ENCODE measurements at regions not wholly inside any gene's neighbourhood (a gene's known extent, or its start where the extent isn't known, plus 50 kb on each side); places are given as distances from the start of the nearest gene placed in this dataset.
"Not testable (repeated sequence)": the region's sequence is repeated elsewhere in the genome, so short reads cannot be mapped to it uniquely, and the experiment has no call there.

GRCh38 chr15:77889009-77889806 lies 188.3 kb downstream of the TBC1D2B start:
- Histone ChIP-seq H2AFZ (ENCODE audit: low read length) (no peak overlapping the region), H4K20me1 (ENCODE audit: insufficient read depth, low read length) (no peaks in the 10 kb centered on the region), H3K27ac (ENCODE audit: extremely low read length, insufficient read depth, low read length) (no peak overlapping the region), H3K36me3 (replicated peaks in 1 of 2; ENCODE audit: control insufficient read depth in 1 of 2, insufficient read depth in 2 of 2, low read length in 2 of 2) (no peaks in the 10 kb centered on the region), H3K4me2 (ENCODE audit: low read depth, low read length) (no peak overlapping the region), H3K27me3 (ENCODE audit: control insufficient read depth in 1 of 2, insufficient read depth in 2 of 2, low read length in 2 of 2) (peaks cover 1 to 8% of the 10 kb centered on the region in 2 experiments; a peak in 1 of 5 replicates), H3K9me3 (ENCODE audit: low read length) (no peaks in the 10 kb centered on the region), H3K79me2 (ENCODE audit: insufficient read depth, low read length) (no peaks in the 10 kb centered on the region), H3K4me1 (ENCODE audit: insufficient read depth, low read length) (no peaks in the 10 kb centered on the region), H3K9ac (ENCODE audit: insufficient read depth, low read depth, low read length) (no peak overlapping the region), H3K4me3 (replicated peaks in 1 of 3; ENCODE audit: insufficient read depth in 1 of 3, low read depth in 2 of 3, low read length in 3 of 3) (no peak overlapping the region)
- ChIA-PET CTCF (ENCODE audit: low intra/inter-chr PET ratio, low total read pairs) (no interaction called here), POLR2A (no interaction called here)
- in situ Hi-C loops (cut with HindIII; ENCODE audit: extremely low pct_ligation_motif_present, low pct_unique_long_range_greater_than_20kb) = no loop called here
- FAIRE-seq (no peak), DNase-seq (ENCODE audit: low spot score) (no peak), ATAC-seq (no peak)
- intact Hi-C loops (cut with micrococcal nuclease; ENCODE audit: unreplicated experiment) = no loop called here
- WGBS (ENCODE audit: low lambda C conversion rate) = 30% methylated on average over 15 of the region's 17 CpGs
- no TSS peak for BruUV-seq (replicated peaks)
- no peak for TF ChIP-seq HNF4G (IDR thresholded peaks at IDR 0.05; ENCODE audit: borderline replicate concordance, low read depth, low read length)
- no peak for TF ChIP-seq HNF4G (CRISPR knock-in tag; IDR thresholded peaks at IDR 0.05; ENCODE audit: borderline replicate concordance, low read depth)
- TF ChIP-seq ZSCAN31 (CRISPR knock-in tag; IDR thresholded peaks at IDR 0.05; ENCODE audit: low read depth) = no peak
- no peak for TF ChIP-seq RFX5 (IDR thresholded peaks at IDR 0.05; ENCODE audit: low read depth, low read length)
- no peak for TF ChIP-seq SMARCE1 (IDR thresholded peaks at IDR 0.05; ENCODE audit: borderline replicate concordance)
- TF ChIP-seq MLLT10 (CRISPR knock-in tag; IDR thresholded peaks at IDR 0.05) = no peak
- no peak for TF ChIP-seq SAFB2 (CRISPR knock-in tag; IDR thresholded peaks at IDR 0.05; ENCODE audit: borderline replicate concordance, low read depth)
- no peak for TF ChIP-seq RBAK (CRISPR knock-in tag; IDR thresholded peaks at IDR 0.05)
- no peak for TF ChIP-seq SNRNP70 (IDR thresholded peaks at IDR 0.05; ENCODE audit: low read depth, low read length)
- no peak for TF ChIP-seq ZNF570 (CRISPR knock-in tag; IDR thresholded peaks at IDR 0.05; ENCODE audit: borderline replicate concordance)
- TF ChIP-seq ZNF576 (CRISPR knock-in tag; IDR thresholded peaks at IDR 0.05) = no peak

- ATAC-seq; H4K20me1 ChIP-seq (ENCODE audit: insufficient read depth, low read length); H3K36me3 ChIP-seq (replicated peaks in 1 of 2; ENCODE audit: control insufficient read depth in 1 of 2, insufficient read depth in 2 of 2, low read length in 2 of 2); BruUV-seq (replicated peaks); H3K9ac ChIP-seq (ENCODE audit: insufficient read depth, low read depth, low read length); intact Hi-C loops (cut with micrococcal nuclease; ENCODE audit: unreplicated experiment); H3K27me3 ChIP-seq (ENCODE audit: control insufficient read depth in 1 of 2, insufficient read depth in 2 of 2, low read length in 2 of 2); H3K79me2 ChIP-seq (ENCODE audit: insufficient read depth, low read length); DNase-seq (ENCODE audit: low spot score); H3K4me3 ChIP-seq (replicated peaks in 1 of 3; ENCODE audit: insufficient read depth in 1 of 3, low read depth in 2 of 3, low read length in 3 of 3); H3K4me1 ChIP-seq (ENCODE audit: insufficient read depth, low read length); POLR2A ChIA-PET; H3K9me3 ChIP-seq (ENCODE audit: low read length); H3K4me2 ChIP-seq (ENCODE audit: low read depth, low read length); FAIRE-seq; in situ Hi-C loops (cut with HindIII; ENCODE audit: extremely low pct_ligation_motif_present, low pct_unique_long_range_greater_than_20kb); H2AFZ ChIP-seq (ENCODE audit: low read length); H3K27ac ChIP-seq (ENCODE audit: extremely low read length, insufficient read depth, low read length); CTCF ChIA-PET (ENCODE audit: low intra/inter-chr PET ratio, low total read pairs): not testable (repeated sequence)
- WGBS (ENCODE audit: low lambda C conversion rate) = 8% methylated on average over 2 of the region's 16 CpGs
Measured at GRCh38 chr15:77887563-77888429, 189.7 kb downstream of the TBC1D2B start.
